Fibroblast of the aortic adventitia (primary cell): ENCODE measurements at regions not wholly inside any gene's neighbourhood (a gene's known extent, or its start where the extent isn't known, plus 50 kb on each side); places are given as distances from the start of the nearest gene placed in this dataset.
"Not testable (repeated sequence)": the region's sequence is repeated elsewhere in the genome, so short reads cannot be mapped to it uniquely, and the experiment has no call there.

Experiments
- DNase-seq: peaks from one replicate; pipeline ENCODE4 v3.0.0-alpha.2; 2010; ENCODE audit warnings: low read depth
- H3K4me3 ChIP-seq: 2 replicates; pipeline ENCODE4 v1.5.1; 2011; ENCODE audit warnings: low read depth, mild to moderate bottlenecking, control low read depth, low read length, moderate library complexity
- CTCF ChIP-seq: IDR thresholded peaks from 2 replicates; pipeline ENCODE4 v1.5.1; 2011; ENCODE audit warnings: mild to moderate bottlenecking, low read length, control low read depth, inconsistent platforms; ENCODE audit not compliant: insufficient read depth

GRCh38 chr2:121068851-121069250 lies 216.2 kb downstream of the TFCP2L1 start:
- TF ChIP-seq CTCF: no peak
- no peak for DNase-seq
- no peak overlapping the region for H3K4me3 ChIP-seq

- DNase-seq: no peak
- TF ChIP-seq CTCF: no peak
- no peak overlapping the region for H3K4me3 ChIP-seq
Observed at GRCh38 chr2:121069434-121069969, 215.5 kb downstream of the TFCP2L1 start.

GRCh38 chr2:121070061-121070460 lies 214.9 kb downstream of the TFCP2L1 start:
- not testable (repeated sequence) for H3K4me3 ChIP-seq, DNase-seq

- peak; percentile 98 for TF ChIP-seq CTCF
- no peak overlapping the region for H3K4me3 ChIP-seq
- DNase-seq: peak; percentile 59
Observed at GRCh38 chr2:121071034-121071504, 213.9 kb downstream of the TFCP2L1 start.

- no peak for DNase-seq
- no peak for TF ChIP-seq CTCF
- no peak overlapping the region for H3K4me3 ChIP-seq
Observed at GRCh38 chr2:121072784-121073183, 212.2 kb downstream of the TFCP2L1 start.

- no peak overlapping the region for H3K4me3 ChIP-seq
- no peak for DNase-seq
- no peak for TF ChIP-seq CTCF
Observed at GRCh38 chr2:121073320-121074210, 211.4 kb downstream of the TFCP2L1 start.

GRCh38 chr2:121074293-121074932 lies 210.6 kb downstream of the TFCP2L1 start:
- no peak for DNase-seq
- no peak for TF ChIP-seq CTCF
- no peak overlapping the region for H3K4me3 ChIP-seq
